ENCODE measurements at regions not wholly inside any gene's neighbourhood (a gene's known extent, or its start where the extent isn't known, plus 50 kb on each side); places are given as distances from the start of the nearest gene placed in this dataset.

DNA sequence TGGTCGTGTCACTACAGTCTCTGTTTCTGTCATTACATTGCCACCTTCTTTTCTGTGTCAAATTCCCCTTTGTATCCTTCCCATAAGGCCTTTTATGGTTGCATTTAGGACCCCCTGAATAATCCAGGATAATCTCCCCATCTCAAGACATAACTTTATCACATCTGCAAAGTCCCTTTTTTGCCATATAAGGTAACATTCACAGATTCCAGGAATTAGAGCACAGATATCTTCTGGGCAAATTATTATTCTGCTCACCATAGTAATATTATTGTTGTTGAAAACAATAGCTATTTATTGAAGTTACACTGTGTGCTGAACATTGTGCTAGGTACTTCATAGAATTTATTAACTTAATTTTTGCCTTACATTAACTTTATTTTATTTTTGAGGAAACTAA, 159.1 kb downstream of the TFAP2B start:
- no peak overlapping the region for H3K9ac ChIP-seq (ENCODE audit: insufficient read depth, low read depth, low read length)
- no TSS peak for BruUV-seq (replicated peaks)
- ChIA-PET CTCF (ENCODE audit: low intra/inter-chr PET ratio, low total read pairs) (no interaction called here), POLR2A (no interaction called here)
- no peaks in the 10 kb centered on the region for H3K36me3 ChIP-seq (replicated peaks in 1 of 2; ENCODE audit: control insufficient read depth in 1 of 2, insufficient read depth in 2 of 2, low read length in 2 of 2)
- intact Hi-C loops (cut with micrococcal nuclease; ENCODE audit: unreplicated experiment) (no loop called here), in situ Hi-C loops (cut with HindIII; ENCODE audit: extremely low pct_ligation_motif_present, low pct_unique_long_range_greater_than_20kb) (no loop called here)
- no peaks in the 10 kb centered on the region for H3K79me2 ChIP-seq (ENCODE audit: insufficient read depth, low read length)
- no peaks in the 10 kb centered on the region for H3K9me3 ChIP-seq (ENCODE audit: low read length)
- no peak overlapping the region for H3K4me3 ChIP-seq (replicated peaks in 1 of 3; ENCODE audit: insufficient read depth in 1 of 3, low read depth in 2 of 3, low read length in 3 of 3)
- no peaks in the 10 kb centered on the region for H3K4me1 ChIP-seq (ENCODE audit: insufficient read depth, low read length)
- DNase-seq (ENCODE audit: low spot score), result no peak
- H3K27ac ChIP-seq (ENCODE audit: extremely low read length, insufficient read depth, low read length), result no peak overlapping the region
- FAIRE-seq, result no peak
- H3K27me3 ChIP-seq (ENCODE audit: control insufficient read depth in 1 of 2, insufficient read depth in 2 of 2, low read length in 2 of 2), result no peaks in the 10 kb centered on the region
- TF ChIP-seq ZNF614 (CRISPR knock-in tag; IDR thresholded peaks at IDR 0.05; ENCODE audit: borderline replicate concordance) (no peak), FOXA1 (IDR thresholded peaks at IDR 0.05) (no peak), FOXA1 (CRISPR knock-in tag; IDR thresholded peaks at IDR 0.05) (no peak)
- TF ChIP-seq, protein P1, sequence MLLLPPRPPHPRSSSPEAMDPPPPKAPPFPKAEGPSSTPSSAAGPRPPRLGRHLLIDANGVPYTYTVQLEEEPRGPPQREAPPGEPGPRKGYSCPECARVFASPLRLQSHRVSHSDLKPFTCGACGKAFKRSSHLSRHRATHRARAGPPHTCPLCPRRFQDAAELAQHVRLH (CRISPR knock-in tag; IDR thresholded peaks at IDR 0.05; ENCODE audit: borderline replicate concordance, low read depth), result no peak
- H4K20me1 ChIP-seq (ENCODE audit: insufficient read depth, low read length), result no peaks in the 10 kb centered on the region
- no peak overlapping the region for H3K4me2 ChIP-seq (ENCODE audit: low read depth, low read length)
- no peak for ATAC-seq
- H2AFZ ChIP-seq (ENCODE audit: low read length), result no peak overlapping the region
- WGBS (ENCODE audit: low lambda C conversion rate), result 0% methylated on average over 1 of the region's 1 CpG

- Histone ChIP-seq H3K27me3 (ENCODE audit: control insufficient read depth in 1 of 2, insufficient read depth in 2 of 2, low read length in 2 of 2) (no peaks in the 10 kb centered on the region), H4K20me1 (ENCODE audit: insufficient read depth, low read length) (no peaks in the 10 kb centered on the region), H3K4me1 (ENCODE audit: insufficient read depth, low read length) (no peaks in the 10 kb centered on the region), H3K9me3 (ENCODE audit: low read length) (no peaks in the 10 kb centered on the region), H3K4me3 (replicated peaks in 1 of 3; ENCODE audit: insufficient read depth in 1 of 3, low read depth in 2 of 3, low read length in 3 of 3) (no peak overlapping the region), H3K36me3 (replicated peaks in 1 of 2; ENCODE audit: control insufficient read depth in 1 of 2, insufficient read depth in 2 of 2, low read length in 2 of 2) (no peaks in the 10 kb centered on the region), H3K79me2 (ENCODE audit: insufficient read depth, low read length) (no peaks in the 10 kb centered on the region), H3K9ac (ENCODE audit: insufficient read depth, low read depth, low read length) (no peak overlapping the region), H3K4me2 (ENCODE audit: low read depth, low read length) (no peak overlapping the region), H2AFZ (ENCODE audit: low read length) (no peak overlapping the region), H3K27ac (ENCODE audit: extremely low read length, insufficient read depth, low read length) (no peak overlapping the region)
- FAIRE-seq, result no peak
- intact Hi-C loops (cut with micrococcal nuclease; ENCODE audit: unreplicated experiment), result no loop called here
- no TSS peak for BruUV-seq (replicated peaks)
- ChIA-PET POLR2A (no interaction called here), CTCF (ENCODE audit: low intra/inter-chr PET ratio, low total read pairs) (no interaction called here)
- in situ Hi-C loops (cut with HindIII; ENCODE audit: extremely low pct_ligation_motif_present, low pct_unique_long_range_greater_than_20kb), result no loop called here
- WGBS (ENCODE audit: low lambda C conversion rate), result 26% methylated on average over 4 of the region's 4 CpGs
- no peak for ATAC-seq
- no peak for DNase-seq (ENCODE audit: low spot score)
- TF ChIP-seq ZNF570 (CRISPR knock-in tag; IDR thresholded peaks at IDR 0.05; ENCODE audit: borderline replicate concordance) (no peak), HES4 (CRISPR knock-in tag; IDR thresholded peaks at IDR 0.05; ENCODE audit: borderline replicate concordance) (no peak), KAT7 (CRISPR knock-in tag; IDR thresholded peaks at IDR 0.05; ENCODE audit: borderline replicate concordance) (no peak), IKZF1 (IDR thresholded peaks at IDR 0.05) (no peak), POGZ (CRISPR knock-in tag; IDR thresholded peaks at IDR 0.05) (no peak), ZNF562 (CRISPR knock-in tag; IDR thresholded peaks at IDR 0.05; ENCODE audit: borderline replicate concordance) (no peak), THYN1 (CRISPR knock-in tag; IDR thresholded peaks at IDR 0.05; ENCODE audit: borderline replicate concordance, low read depth) (no peak)
- TF ChIP-seq, protein P2, sequence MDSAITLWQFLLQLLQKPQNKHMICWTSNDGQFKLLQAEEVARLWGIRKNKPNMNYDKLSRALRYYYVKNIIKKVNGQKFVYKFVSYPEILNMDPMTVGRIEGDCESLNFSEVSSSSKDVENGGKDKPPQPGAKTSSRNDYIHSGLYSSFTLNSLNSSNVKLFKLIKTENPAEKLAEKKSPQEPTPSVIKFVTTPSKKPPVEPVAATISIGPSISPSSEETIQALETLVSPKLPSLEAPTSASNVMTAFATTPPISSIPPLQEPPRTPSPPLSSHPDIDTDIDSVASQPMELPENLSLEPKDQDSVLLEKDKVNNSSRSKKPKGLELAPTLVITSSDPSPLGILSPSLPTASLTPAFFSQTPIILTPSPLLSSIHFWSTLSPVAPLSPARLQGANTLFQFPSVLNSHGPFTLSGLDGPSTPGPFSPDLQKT (CRISPR knock-in tag; IDR thresholded peaks at IDR 0.05; ENCODE audit: borderline replicate concordance), result no peak
- TF ChIP-seq, protein P3, sequence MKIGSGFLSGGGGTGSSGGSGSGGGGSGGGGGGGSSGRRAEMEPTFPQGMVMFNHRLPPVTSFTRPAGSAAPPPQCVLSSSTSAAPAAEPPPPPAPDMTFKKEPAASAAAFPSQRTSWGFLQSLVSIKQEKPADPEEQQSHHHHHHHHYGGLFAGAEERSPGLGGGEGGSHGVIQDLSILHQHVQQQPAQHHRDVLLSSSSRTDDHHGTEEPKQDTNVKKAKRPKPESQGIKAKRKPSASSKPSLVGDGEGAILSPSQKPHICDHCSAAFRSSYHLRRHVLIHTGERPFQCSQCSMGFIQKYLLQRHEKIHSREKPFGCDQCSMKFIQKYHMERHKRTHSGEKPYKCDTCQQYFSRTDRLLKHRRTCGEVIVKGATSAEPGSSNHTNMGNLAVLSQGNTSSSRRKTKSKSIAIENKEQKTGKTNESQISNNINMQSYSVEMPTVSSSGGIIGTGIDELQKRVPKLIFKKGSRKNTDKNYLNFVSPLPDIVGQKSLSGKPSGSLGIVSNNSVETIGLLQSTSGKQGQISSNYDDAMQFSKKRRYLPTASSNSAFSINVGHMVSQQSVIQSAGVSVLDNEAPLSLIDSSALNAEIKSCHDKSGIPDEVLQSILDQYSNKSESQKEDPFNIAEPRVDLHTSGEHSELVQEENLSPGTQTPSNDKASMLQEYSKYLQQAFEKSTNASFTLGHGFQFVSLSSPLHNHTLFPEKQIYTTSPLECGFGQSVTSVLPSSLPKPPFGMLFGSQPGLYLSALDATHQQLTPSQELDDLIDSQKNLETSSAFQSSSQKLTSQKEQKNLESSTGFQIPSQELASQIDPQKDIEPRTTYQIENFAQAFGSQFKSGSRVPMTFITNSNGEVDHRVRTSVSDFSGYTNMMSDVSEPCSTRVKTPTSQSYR (CRISPR knock-in tag; IDR thresholded peaks at IDR 0.05; ENCODE audit: borderline replicate concordance), result no peak
- TF ChIP-seq, protein P4, sequence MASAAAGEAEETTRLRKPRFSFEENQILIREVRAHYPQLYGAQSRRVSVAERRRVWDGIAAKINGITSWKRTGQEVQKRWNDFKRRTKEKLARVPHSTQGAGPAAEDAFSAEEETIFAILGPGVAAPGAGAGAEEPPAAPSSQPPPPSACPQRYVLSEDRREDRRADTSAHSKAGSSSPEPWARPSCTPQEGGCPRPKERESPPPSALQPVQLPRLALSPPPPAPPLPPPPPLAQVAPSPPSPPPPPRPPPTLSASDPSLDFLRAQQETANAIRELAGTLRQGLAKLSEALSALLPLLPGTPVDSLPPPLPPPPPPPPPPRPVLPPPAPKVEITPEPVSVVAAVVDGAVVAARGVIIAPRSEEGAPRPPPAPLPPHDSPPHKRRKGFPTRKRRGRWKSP (CRISPR knock-in tag; IDR thresholded peaks at IDR 0.05), result no peak
Observed at GRCh38 chr6:50978380-50979170, 159.9 kb downstream of the TFAP2B start.
